ENCODE measurements at regions not wholly inside any gene's neighbourhood (a gene's known extent, or its start where the extent isn't known, plus 50 kb on each side); places are given as distances from the start of the nearest gene placed in this dataset.

- TF ChIP-seq EZH2 (IDR thresholded peaks at IDR 0.05; ENCODE audit: insufficient read depth, low read length) = no peak
- TF ChIP-seq, protein P1, sequence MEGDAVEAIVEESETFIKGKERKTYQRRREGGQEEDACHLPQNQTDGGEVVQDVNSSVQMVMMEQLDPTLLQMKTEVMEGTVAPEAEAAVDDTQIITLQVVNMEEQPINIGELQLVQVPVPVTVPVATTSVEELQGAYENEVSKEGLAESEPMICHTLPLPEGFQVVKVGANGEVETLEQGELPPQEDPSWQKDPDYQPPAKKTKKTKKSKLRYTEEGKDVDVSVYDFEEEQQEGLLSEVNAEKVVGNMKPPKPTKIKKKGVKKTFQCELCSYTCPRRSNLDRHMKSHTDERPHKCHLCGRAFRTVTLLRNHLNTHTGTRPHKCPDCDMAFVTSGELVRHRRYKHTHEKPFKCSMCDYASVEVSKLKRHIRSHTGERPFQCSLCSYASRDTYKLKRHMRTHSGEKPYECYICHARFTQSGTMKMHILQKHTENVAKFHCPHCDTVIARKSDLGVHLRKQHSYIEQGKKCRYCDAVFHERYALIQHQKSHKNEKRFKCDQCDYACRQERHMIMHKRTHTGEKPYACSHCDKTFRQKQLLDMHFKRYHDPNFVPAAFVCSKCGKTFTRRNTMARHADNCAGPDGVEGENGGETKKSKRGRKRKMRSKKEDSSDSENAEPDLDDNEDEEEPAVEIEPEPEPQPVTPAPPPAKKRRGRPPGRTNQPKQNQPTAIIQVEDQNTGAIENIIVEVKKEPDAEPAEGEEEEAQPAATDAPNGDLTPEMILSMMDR (IDR thresholded peaks at IDR 0.05; ENCODE audit: insufficient read depth, low read depth, low read length) = no peak
- no peaks in the 10 kb centered on the region for H3K36me3 ChIP-seq (ENCODE audit: insufficient read depth, low read length)
- FAIRE-seq = no peak
Measured at GRCh38 chr10:36067748-36068147, 425.7 kb upstream of the FZD8 start.

DNA sequence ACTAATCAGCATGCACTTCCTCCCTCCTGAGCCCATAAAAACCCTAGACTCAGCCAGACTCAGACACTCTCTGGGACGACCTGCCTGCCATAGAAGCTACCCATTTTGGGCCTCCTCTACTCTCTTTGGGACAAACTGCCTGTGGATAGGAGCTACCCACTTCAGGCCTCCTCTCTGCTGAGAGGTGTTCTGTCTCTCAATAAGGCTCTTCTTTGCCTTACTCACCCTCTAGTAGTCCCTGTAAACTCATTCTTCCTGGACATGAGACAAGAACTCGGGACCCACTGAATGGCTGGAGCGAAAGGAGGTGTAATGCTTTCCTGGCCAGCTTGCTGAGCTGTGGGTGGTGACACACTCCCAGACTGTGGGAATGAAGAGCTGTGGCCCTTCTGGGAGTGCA, 424.8 kb upstream of the FZD8 start:
- peaks cover 8% of the 10 kb centered on the region for H3K9me3 Mint-ChIP-seq (ENCODE audit: unreplicated experiment)
- DNase-seq (ENCODE audit: low read depth) (no peak), FAIRE-seq (no peak)
- peaks cover 17% of the 10 kb centered on the region for H3K9me3 ChIP-seq (ENCODE audit: insufficient read depth, low read depth, low read length)
- no peaks in the 10 kb centered on the region for H3K4me1 ChIP-seq (ENCODE audit: insufficient read depth, low read length)
- H3K4me3 ChIP-seq (ENCODE audit: insufficient read depth, low read depth, low read length) = no peak overlapping the region
- H2AFZ ChIP-seq (ENCODE audit: low read depth, low read length) = no peak overlapping the region
- H4K20me1 ChIP-seq (ENCODE audit: insufficient read depth, low read length) = no peaks in the 10 kb centered on the region
- H3K27me3 Mint-ChIP-seq (ENCODE audit: low read depth, unreplicated experiment) = peaks cover 5% of the 10 kb centered on the region
- no peak overlapping the region for H3K27ac Mint-ChIP-seq (ENCODE audit: unreplicated experiment)
- no peak overlapping the region for H3K4me3 Mint-ChIP-seq (ENCODE audit: unreplicated experiment)
- no peaks in the 10 kb centered on the region for H3K36me3 ChIP-seq (ENCODE audit: insufficient read depth, low read length)
- no peaks in the 10 kb centered on the region for H3K36me3 Mint-ChIP-seq (ENCODE audit: low read depth, unreplicated experiment)
- TF ChIP-seq, protein P1 (IDR thresholded peaks at IDR 0.05; ENCODE audit: insufficient read depth, low read depth, low read length) = no peak
- no peak for TF ChIP-seq EZH2 (IDR thresholded peaks at IDR 0.05; ENCODE audit: insufficient read depth, low read length)
- no peaks in the 10 kb centered on the region for H3K79me2 ChIP-seq (ENCODE audit: insufficient read depth, low read length)
- H3K27ac ChIP-seq (ENCODE audit: low read depth, low read length) = no peak overlapping the region
- H3K4me1 Mint-ChIP-seq (ENCODE audit: low read depth, unreplicated experiment) = no peaks in the 10 kb centered on the region
- no peak overlapping the region for H3K4me2 ChIP-seq (ENCODE audit: low read length)
- no peak overlapping the region for H3K9ac ChIP-seq (ENCODE audit: low read length)
- no peaks in the 10 kb centered on the region for H3K27me3 ChIP-seq (ENCODE audit: insufficient read depth, low read length)

More at GRCh38 chr10:36067748-36068147, 425.7 kb upstream of the FZD8 start:
- Histone ChIP-seq H3K9ac (ENCODE audit: low read length) (no peak overlapping the region), H3K27me3 (ENCODE audit: insufficient read depth, low read length) (no peaks in the 10 kb centered on the region), H4K20me1 (ENCODE audit: insufficient read depth, low read length) (no peaks in the 10 kb centered on the region), H3K79me2 (ENCODE audit: insufficient read depth, low read length) (no peaks in the 10 kb centered on the region), H3K4me2 (ENCODE audit: low read length) (no peak overlapping the region), H3K4me3 (ENCODE audit: insufficient read depth, low read depth, low read length) (no peak overlapping the region), H2AFZ (ENCODE audit: low read depth, low read length) (no peak overlapping the region), H3K9me3 (ENCODE audit: insufficient read depth, low read depth, low read length) (peaks cover 17% of the 10 kb centered on the region), H3K27ac (ENCODE audit: low read depth, low read length) (no peak overlapping the region), H3K4me1 (ENCODE audit: insufficient read depth, low read length) (no peaks in the 10 kb centered on the region)
- H3K36me3 Mint-ChIP-seq (ENCODE audit: low read depth, unreplicated experiment) = no peaks in the 10 kb centered on the region
- peaks cover 5% of the 10 kb centered on the region for H3K27me3 Mint-ChIP-seq (ENCODE audit: low read depth, unreplicated experiment)
- H3K4me3 Mint-ChIP-seq (ENCODE audit: unreplicated experiment) = no peak overlapping the region
- H3K27ac Mint-ChIP-seq (ENCODE audit: unreplicated experiment) = no peak overlapping the region
- peaks cover 8% of the 10 kb centered on the region for H3K9me3 Mint-ChIP-seq (ENCODE audit: unreplicated experiment)
- H3K4me1 Mint-ChIP-seq (ENCODE audit: low read depth, unreplicated experiment) = no peaks in the 10 kb centered on the region
- DNase-seq (ENCODE audit: low read depth) = no peak

GRCh38 chr10:36066102-36066501, 424.0 kb upstream of the FZD8 start:
- H3K4me2 ChIP-seq (ENCODE audit: low read length) = no peak overlapping the region

More at GRCh38 chr10:36066102-36066501, 424.0 kb upstream of the FZD8 start:
- TF ChIP-seq, protein P1 (IDR thresholded peaks at IDR 0.05; ENCODE audit: insufficient read depth, low read depth, low read length) = no peak
- TF ChIP-seq EZH2 (IDR thresholded peaks at IDR 0.05; ENCODE audit: insufficient read depth, low read length) = no peak
- Histone ChIP-seq H3K79me2 (ENCODE audit: insufficient read depth, low read length) (no peaks in the 10 kb centered on the region), H3K9ac (ENCODE audit: low read length) (no peak overlapping the region), H3K36me3 (ENCODE audit: insufficient read depth, low read length) (no peaks in the 10 kb centered on the region), H2AFZ (ENCODE audit: low read depth, low read length) (no peak overlapping the region), H4K20me1 (ENCODE audit: insufficient read depth, low read length) (no peaks in the 10 kb centered on the region), H3K27ac (ENCODE audit: low read depth, low read length) (no peak overlapping the region), H3K27me3 (ENCODE audit: insufficient read depth, low read length) (no peaks in the 10 kb centered on the region), H3K4me1 (ENCODE audit: insufficient read depth, low read length) (no peaks in the 10 kb centered on the region), H3K9me3 (ENCODE audit: insufficient read depth, low read depth, low read length) (peaks cover 17% of the 10 kb centered on the region), H3K4me3 (ENCODE audit: insufficient read depth, low read depth, low read length) (no peak overlapping the region)
- Mint-ChIP-seq H3K4me3 (ENCODE audit: unreplicated experiment) (no peak overlapping the region), H3K36me3 (ENCODE audit: low read depth, unreplicated experiment) (no peaks in the 10 kb centered on the region), H3K4me1 (ENCODE audit: low read depth, unreplicated experiment) (no peaks in the 10 kb centered on the region), H3K9me3 (ENCODE audit: unreplicated experiment) (peaks cover 8% of the 10 kb centered on the region), H3K27ac (ENCODE audit: unreplicated experiment) (no peak overlapping the region), H3K27me3 (ENCODE audit: low read depth, unreplicated experiment) (peaks cover 5% of the 10 kb centered on the region)
- FAIRE-seq (no peak), DNase-seq (ENCODE audit: low read depth) (no peak)

Data from astrocyte (in vitro differentiated cells and primary cell).